Stimulated activated CD8-positive, alpha-beta memory T cell treated with anti-CD3 and anti-CD28 coated beads, Interleukin-2, amount 100 ng/mL, for 1 hour (primary cell): ENCODE measurements at regions not wholly inside any gene's neighbourhood (a gene's known extent, or its start where the extent isn't known, plus 50 kb on each side); places are given as distances from the start of the nearest gene placed in this dataset.

Experiments
- DNase-seq, 2 donors: peaks; one replicate each; pipeline ENCODE4 v3.0.0-alpha.2; 2020; ENCODE audit warnings: low read depth in 2 of 2

- no peak for DNase-seq
Measured at GRCh38 chr13:80603351-80603750, 262.4 kb upstream of the SPRY2 start.

- no peak for DNase-seq
Measured at GRCh38 chr13:80599765-80600164, 258.8 kb upstream of the SPRY2 start.

- DNase-seq: no peak
Measured at GRCh38 chr13:80598189-80598588, 257.3 kb upstream of the SPRY2 start.

- DNase-seq: no peak
Measured at GRCh38 chr13:80591976-80592740, 251.2 kb upstream of the SPRY2 start.

- no peak for DNase-seq
Measured at GRCh38 chr13:80590551-80590950, 249.6 kb upstream of the SPRY2 start.

- no peak for DNase-seq
Measured at GRCh38 chr13:80586356-80586755, 245.4 kb upstream of the SPRY2 start.

GRCh38 chr13:80585531-80585930 is 244.6 kb upstream of the SPRY2 start:
- DNase-seq: no peak

- DNase-seq: no peak
Measured at GRCh38 chr13:80584785-80585184, 243.9 kb upstream of the SPRY2 start.

- DNase-seq: no peak
Measured at GRCh38 chr13:80584306-80584705, 243.4 kb upstream of the SPRY2 start.

- DNase-seq: no peak
Measured at GRCh38 chr13:80577926-80578670, 237.2 kb upstream of the SPRY2 start.

- DNase-seq: no peak
Measured at GRCh38 chr13:80577285-80577684, 236.4 kb upstream of the SPRY2 start.

- DNase-seq: no peak
Measured at GRCh38 chr13:80574113-80574850, 233.4 kb upstream of the SPRY2 start.

- DNase-seq: no peak
Measured at GRCh38 chr13:80572923-80573316, 232.0 kb upstream of the SPRY2 start.

GRCh38 chr13:80572308-80572922 is 231.5 kb upstream of the SPRY2 start:
- DNase-seq: no peak

GRCh38 chr13:80571346-80572307 is 230.7 kb upstream of the SPRY2 start:
- DNase-seq: no peak

GRCh38 chr13:80563439-80563838 is 222.5 kb upstream of the SPRY2 start:
- DNase-seq: no peak

- no peak for DNase-seq
Measured at GRCh38 chr13:80562433-80563156, 221.7 kb upstream of the SPRY2 start.

- DNase-seq: no peak
Measured at GRCh38 chr13:80560609-80561008, 219.7 kb upstream of the SPRY2 start.

GRCh38 chr13:80559944-80560343 is 219.0 kb upstream of the SPRY2 start:
- DNase-seq: no peak

- DNase-seq: no peak
Measured at GRCh38 chr13:80558074-80558473, 217.1 kb upstream of the SPRY2 start.
